Fibroblast of upper back skin (primary cell): ENCODE measurements at regions not wholly inside any gene's neighbourhood (a gene's known extent, or its start where the extent isn't known, plus 50 kb on each side); places are given as distances from the start of the nearest gene placed in this dataset.

Experiments
- DNase-seq: peaks from one replicate; pipeline ENCODE4 v3.0.0-alpha.2; 2013

GRCh38 chr11:28649922-28650321 is 541.7 kb downstream of the METTL15 start:
- no peak for DNase-seq

- peak; percentile 67 for DNase-seq
These were observed 528.4 kb downstream of the METTL15 start for GRCh38 chr11:28636566-28636965.

- peak; percentile 67 for DNase-seq
These were observed 527.8 kb downstream of the METTL15 start for GRCh38 chr11:28636033-28636432.

GRCh38 chr11:28632338-28632737 is 524.1 kb downstream of the METTL15 start:
- DNase-seq, result peak; percentile 34

GRCh38 chr11:28631148-28631547 is 523.0 kb downstream of the METTL15 start:
- no peak for DNase-seq

GRCh38 chr11:28629235-28629634 is 521.0 kb downstream of the METTL15 start:
- no peak for DNase-seq

- DNase-seq, result no peak
These were observed 520.2 kb downstream of the METTL15 start for GRCh38 chr11:28628412-28628811.

GRCh38 chr11:28627690-28628255 is 519.6 kb downstream of the METTL15 start:
- no peak for DNase-seq

- DNase-seq, result no peak
These were observed 517.3 kb downstream of the METTL15 start for GRCh38 chr11:28625532-28625931.

GRCh38 chr11:28621753-28622152 is 513.6 kb downstream of the METTL15 start:
- peak; percentile 73 for DNase-seq

GRCh38 chr11:28619846-28620540 is 511.8 kb downstream of the METTL15 start:
- peak; percentile 64 for DNase-seq

GRCh38 chr11:28618416-28618815 is 510.2 kb downstream of the METTL15 start:
- peak; percentile 75 for DNase-seq

GRCh38 chr11:28616160-28616965 is 508.2 kb downstream of the METTL15 start:
- DNase-seq, result peak; percentile 28

- no peak for DNase-seq
These were observed 507.4 kb downstream of the METTL15 start for GRCh38 chr11:28615542-28615941.

GRCh38 chr11:28606930-28607329 is 498.7 kb downstream of the METTL15 start:
- peak; percentile 67 for DNase-seq

- no peak for DNase-seq
These were observed 491.5 kb downstream of the METTL15 start for GRCh38 chr11:28599656-28600055.

GRCh38 chr11:28598531-28598930 is 490.3 kb downstream of the METTL15 start:
- no peak for DNase-seq

GRCh38 chr11:28596816-28597215 is 488.6 kb downstream of the METTL15 start:
- no peak for DNase-seq

GRCh38 chr11:28592141-28592540 is 484.0 kb downstream of the METTL15 start:
- DNase-seq, result no peak

- DNase-seq, result peak; percentile 68
These were observed 476.8 kb downstream of the METTL15 start for GRCh38 chr11:28584992-28585391.

- DNase-seq, result no peak
These were observed 474.3 kb downstream of the METTL15 start for GRCh38 chr11:28582506-28582905.

- DNase-seq, result peak; percentile 92
These were observed 473.4 kb downstream of the METTL15 start for GRCh38 chr11:28581286-28582242.

- no peak for DNase-seq
These were observed 463.2 kb downstream of the METTL15 start for GRCh38 chr11:28571371-28571770.
